Panc1 (cell line): ENCODE measurements at regions not wholly inside any gene's neighbourhood (a gene's known extent, or its start where the extent isn't known, plus 50 kb on each side); places are given as distances from the start of the nearest gene placed in this dataset.

Experiments used
- ATAC-seq: fragments of 200-7000 bp; cut with Tn5 transposase; 2 replicates; pipeline ENCODE4 v1.9.1; 2020; ENCODE audit warnings: mild to moderate bottlenecking, moderate library complexity
- BruUV-seq: library from RNA; stranded (reverse); fragments of 400-500 nt; replicated peaks from 2 replicates; lab custom pipeline; 2021; lab: Mats Ljungman, UMichigan
- CTCF ChIA-PET: fragments of 300-600 bp; sonication (Branson Sonifier 250); formaldehyde crosslinking; loops from one replicate; lab custom pipeline; 2022; ENCODE audit warnings: antibody characterized with exemption; lab: Charles Lee
- POLR2A ChIA-PET: fragments of 300-600 bp; sonication (Branson Sonifier 250); formaldehyde crosslinking; loops from one replicate; lab custom pipeline; 2022; ENCODE audit warnings: antibody characterized with exemption; lab: Charles Lee
- DNase-seq: peaks from one replicate; pipeline ENCODE4 v3.0.0-alpha.2; 2010; ENCODE audit warnings: low read depth, low spot score
- H3K27ac ChIP-seq: 2 replicates; pipeline ENCODE4 v1.5.1; 2011; ENCODE audit warnings: mild to moderate bottlenecking, low read length, inconsistent platforms
- H3K27me3 ChIP-seq: fragments of 200-500 bp; sonication (Bioruptor generic); 2 replicates; pipeline ENCODE4 v1.6.0; 2014; ENCODE audit warnings: low read length, inconsistent platforms; ENCODE audit not compliant: control insufficient read depth, insufficient read depth
- H3K36me3 ChIP-seq: fragments of 200-500 bp; sonication (Bioruptor generic); 2 replicates; pipeline ENCODE4 v1.5.1; 2014; ENCODE audit warnings: inconsistent platforms, mild to moderate bottlenecking, low read length, moderate library complexity; ENCODE audit not compliant: control insufficient read depth, insufficient read depth
- H3K4me1 ChIP-seq: 2 replicates; pipeline ENCODE4 v1.5.1; 2011; ENCODE audit warnings: inconsistent platforms, mild to moderate bottlenecking, low read length, moderate library complexity; ENCODE audit not compliant: control insufficient read depth, insufficient read depth
- H3K4me3 ChIP-seq, 2 experiments: 2 replicates each; pipeline ENCODE4 v1.5.1; 2011 to 2012; ENCODE audit warnings: low read depth in 2 of 2, low read length in 2 of 2, mild to moderate bottlenecking in 2 of 2, inconsistent platforms in 1 of 2, moderate library complexity in 1 of 2
- H3K9me3 ChIP-seq: fragments of 200-500 bp; sonication (Bioruptor generic); 2 replicates; pipeline ENCODE4 v1.5.1; 2014; ENCODE audit warnings: low read depth, mild to moderate bottlenecking, inconsistent platforms, low read length, moderate library complexity; ENCODE audit not compliant: control insufficient read depth, insufficient read depth
- CTCF ChIP-seq: fragments of 450-650 bp; IDR thresholded peaks from 2 replicates; pipeline ENCODE4 v1.5.1; 2017; ENCODE audit warnings: mild to moderate bottlenecking
- POLR2AphosphoS5 ChIP-seq: IDR thresholded peaks from 2 replicates; pipeline ENCODE4 v1.6.1; 2012; ENCODE audit warnings: mild to moderate bottlenecking, low read depth, low read length, moderate library complexity
- SIN3A ChIP-seq: IDR thresholded peaks from 2 replicates; pipeline ENCODE4 v1.6.1; 2012; ENCODE audit warnings: low read depth, mild to moderate bottlenecking, low read length, moderate library complexity, borderline replicate concordance; ENCODE audit not compliant: insufficient read depth
- TCF7L2 ChIP-seq: IDR thresholded peaks from 2 replicates; pipeline ENCODE4 v1.6.1; 2011; ENCODE audit warnings: mild to moderate bottlenecking, low read depth, low read length, inconsistent platforms
- in situ Hi-C: cut with HindIII; loops from 2 replicates; pipeline ENCODE4 v1.10.0; 2016; ENCODE audit warnings: low sequenced_read_pairs, low pct_unique_long_range_greater_than_20kb
- intact Hi-C: fragments of 100-400 bp; cut with micrococcal nuclease; formaldehyde crosslinking; loops from one replicate; pipeline ENCODE4 v1.10.0; 2022; ENCODE audit not compliant: unreplicated experiment
- TF ChIP-seq, protein P1 (sequence below), 2 experiments: IDR thresholded peaks; 2 replicates each; pipeline ENCODE4 v1.6.1; 2011 to 2012; ENCODE audit warnings: low read depth in 2 of 2, control low read depth in 1 of 2, low read length in 1 of 2, mild to moderate bottlenecking in 1 of 2, moderate library complexity in 1 of 2; ENCODE audit not compliant: insufficient read depth in 1 of 2

- no peak for DNase-seq
- no TSS peak for BruUV-seq
- in situ Hi-C loops (no loop called here), intact Hi-C loops (no loop called here)
- Histone ChIP-seq H3K27me3 (no peaks in the 10 kb centered on the region), H3K4me1 (no peaks in the 10 kb centered on the region), H3K4me3 (no peak overlapping the region), H3K27ac (no peak overlapping the region), H3K36me3 (no peaks in the 10 kb centered on the region; the same call in 1 of the 2 replicates), H3K9me3 (no peaks in the 10 kb centered on the region)
- ATAC-seq, result no peak
- TF ChIP-seq CTCF (peak; percentile 42; the same call in 1 of the 2 replicates), SIN3A (no peak)
- ChIA-PET POLR2A (no interaction called here), CTCF (no interaction called here)
Observed at GRCh38 chr12:84497819-84498218, 414.8 kb downstream of the SLC6A15 start.

DNA sequence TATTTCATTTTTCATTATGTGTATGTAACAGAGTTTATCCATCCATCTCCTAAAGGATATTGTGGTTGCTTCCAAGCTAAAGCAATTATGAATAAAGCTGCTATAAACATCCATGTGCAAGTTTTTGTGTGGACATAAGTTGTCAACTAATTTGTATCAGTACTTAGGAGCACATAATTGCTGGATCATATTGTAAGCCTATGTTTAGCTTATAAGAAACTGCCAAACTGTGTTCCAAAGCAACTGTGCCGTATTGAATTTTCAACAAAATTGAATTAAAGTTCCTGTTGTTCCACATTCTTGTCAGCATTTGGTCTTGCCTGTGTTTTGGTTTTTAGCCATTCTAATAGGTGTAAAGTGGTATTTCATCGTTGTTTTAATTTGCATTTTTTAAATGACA is 416.9 kb downstream of the SLC6A15 start:
- H3K36me3 ChIP-seq, result no peaks in the 10 kb centered on the region; the same call in 1 of the 2 replicates
- POLR2A ChIA-PET, result no interaction called here
- H3K27me3 ChIP-seq, result no peaks in the 10 kb centered on the region
- no TSS peak for BruUV-seq
- no peak for DNase-seq
- H3K27ac ChIP-seq, result no peak overlapping the region
- no peaks in the 10 kb centered on the region for H3K4me1 ChIP-seq
- CTCF ChIA-PET, result no interaction called here
- in situ Hi-C loops, result no loop called here
- no peak for ATAC-seq
- no peak overlapping the region for H3K4me3 ChIP-seq
- no peak for TF ChIP-seq TCF7L2
- TF ChIP-seq, protein P1, sequence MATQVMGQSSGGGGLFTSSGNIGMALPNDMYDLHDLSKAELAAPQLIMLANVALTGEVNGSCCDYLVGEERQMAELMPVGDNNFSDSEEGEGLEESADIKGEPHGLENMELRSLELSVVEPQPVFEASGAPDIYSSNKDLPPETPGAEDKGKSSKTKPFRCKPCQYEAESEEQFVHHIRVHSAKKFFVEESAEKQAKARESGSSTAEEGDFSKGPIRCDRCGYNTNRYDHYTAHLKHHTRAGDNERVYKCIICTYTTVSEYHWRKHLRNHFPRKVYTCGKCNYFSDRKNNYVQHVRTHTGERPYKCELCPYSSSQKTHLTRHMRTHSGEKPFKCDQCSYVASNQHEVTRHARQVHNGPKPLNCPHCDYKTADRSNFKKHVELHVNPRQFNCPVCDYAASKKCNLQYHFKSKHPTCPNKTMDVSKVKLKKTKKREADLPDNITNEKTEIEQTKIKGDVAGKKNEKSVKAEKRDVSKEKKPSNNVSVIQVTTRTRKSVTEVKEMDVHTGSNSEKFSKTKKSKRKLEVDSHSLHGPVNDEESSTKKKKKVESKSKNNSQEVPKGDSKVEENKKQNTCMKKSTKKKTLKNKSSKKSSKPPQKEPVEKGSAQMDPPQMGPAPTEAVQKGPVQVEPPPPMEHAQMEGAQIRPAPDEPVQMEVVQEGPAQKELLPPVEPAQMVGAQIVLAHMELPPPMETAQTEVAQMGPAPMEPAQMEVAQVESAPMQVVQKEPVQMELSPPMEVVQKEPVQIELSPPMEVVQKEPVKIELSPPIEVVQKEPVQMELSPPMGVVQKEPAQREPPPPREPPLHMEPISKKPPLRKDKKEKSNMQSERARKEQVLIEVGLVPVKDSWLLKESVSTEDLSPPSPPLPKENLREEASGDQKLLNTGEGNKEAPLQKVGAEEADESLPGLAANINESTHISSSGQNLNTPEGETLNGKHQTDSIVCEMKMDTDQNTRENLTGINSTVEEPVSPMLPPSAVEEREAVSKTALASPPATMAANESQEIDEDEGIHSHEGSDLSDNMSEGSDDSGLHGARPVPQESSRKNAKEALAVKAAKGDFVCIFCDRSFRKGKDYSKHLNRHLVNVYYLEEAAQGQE (IDR thresholded peaks at IDR 0.05; ENCODE audit: insufficient read depth in 1 of 2, low read depth in 2 of 2, low read length in 1 of 2), result no peak
- no peak for TF ChIP-seq CTCF
- no peak for TF ChIP-seq POLR2AphosphoS5
- TF ChIP-seq SIN3A, result no peak
- intact Hi-C loops, result no loop called here
- H3K9me3 ChIP-seq, result no peaks in the 10 kb centered on the region
